ENCODE measurements at regions not wholly inside any gene's neighbourhood (a gene's known extent, or its start where the extent isn't known, plus 50 kb on each side); places are given as distances from the start of the nearest gene placed in this dataset.

- Histone ChIP-seq H3K27ac (ENCODE audit: low read depth, low read length, poor library complexity, severe bottlenecking) (no peak overlapping the region), H3K36me3 (ENCODE audit: insufficient read depth, low read length) (no peaks in the 10 kb centered on the region), H2AFZ (ENCODE audit: low read length) (no peak overlapping the region), H3K79me2 (ENCODE audit: insufficient read depth, low read depth, low read length) (no peaks in the 10 kb centered on the region), H3K9me2 (ENCODE audit: insufficient read depth, low read length) (no peaks in the 10 kb centered on the region), H3K4me3 (ENCODE audit: low read depth, low read length, poor library complexity, severe bottlenecking) (no peak overlapping the region), H4K20me1 (ENCODE audit: insufficient read depth, low read length) (no peaks in the 10 kb centered on the region), H3K9me3 (ENCODE audit: low read length) (no peaks in the 10 kb centered on the region), H3K4me2 (ENCODE audit: low read length) (no peak overlapping the region), H3K4me1 (ENCODE audit: insufficient read depth, low read length, poor library complexity, severe bottlenecking) (no peaks in the 10 kb centered on the region)
- DNase-seq (ENCODE audit: low spot score) = no peak
- TF ChIP-seq EZH2phosphoT487 (IDR thresholded peaks at IDR 0.05; ENCODE audit: borderline replicate concordance, low read depth, low read length) = no peak
- TF ChIP-seq CTCF (conservative IDR thresholded peaks at IDR 0.05; ENCODE audit: low read length) = no peak
- ChIA-PET POLR2A (interaction anchor here (0.6 kb wide), 1 partner anchor 83 kb away, joined by 3 read pairs; no protein-coding TSS in a partner anchor), CTCF (ENCODE audit: unreplicated experiment) (no interaction called here)
- intact Hi-C loops (cut with micrococcal nuclease; ENCODE audit: unreplicated experiment) = no loop called here
- BruUV-seq (replicated peaks) = no TSS peak
These were observed 88.1 kb upstream of the WDR44 start for GRCh38 chrX:118257781-118258180.

- Histone ChIP-seq H3K4me2 (ENCODE audit: low read length) (no peak overlapping the region), H2AFZ (ENCODE audit: low read length) (no peak overlapping the region), H3K9me3 (ENCODE audit: low read length) (no peaks in the 10 kb centered on the region), H3K9me2 (ENCODE audit: insufficient read depth, low read length) (no peaks in the 10 kb centered on the region), H3K79me2 (ENCODE audit: insufficient read depth, low read depth, low read length) (no peaks in the 10 kb centered on the region), H3K4me3 (ENCODE audit: low read depth, low read length, poor library complexity, severe bottlenecking) (no peak overlapping the region), H3K27ac (ENCODE audit: low read depth, low read length, poor library complexity, severe bottlenecking) (no peak overlapping the region), H3K36me3 (ENCODE audit: insufficient read depth, low read length) (no peaks in the 10 kb centered on the region), H3K4me1 (ENCODE audit: insufficient read depth, low read length, poor library complexity, severe bottlenecking) (no peaks in the 10 kb centered on the region), H4K20me1 (ENCODE audit: insufficient read depth, low read length) (no peaks in the 10 kb centered on the region)
- POLR2A ChIA-PET = no interaction called here
- intact Hi-C loops (cut with micrococcal nuclease; ENCODE audit: unreplicated experiment) = no loop called here
- TF ChIP-seq EZH2phosphoT487 (IDR thresholded peaks at IDR 0.05; ENCODE audit: borderline replicate concordance, low read depth, low read length) (no peak), CTCF (conservative IDR thresholded peaks at IDR 0.05; ENCODE audit: low read length) (no peak)
- DNase-seq (ENCODE audit: low spot score) = no peak
- BruUV-seq (replicated peaks) = no TSS peak
- CTCF ChIA-PET (ENCODE audit: unreplicated experiment) = no interaction called here
These were observed 86.7 kb upstream of the WDR44 start for GRCh38 chrX:118259213-118259612.

- no peaks in the 10 kb centered on the region for H3K4me1 ChIP-seq (ENCODE audit: insufficient read depth, low read length, poor library complexity, severe bottlenecking)
- H3K4me2 ChIP-seq (ENCODE audit: low read length) = no peak overlapping the region
- no peak for DNase-seq (ENCODE audit: low spot score)
- TF ChIP-seq EZH2phosphoT487 (IDR thresholded peaks at IDR 0.05; ENCODE audit: borderline replicate concordance, low read depth, low read length) (no peak), CTCF (conservative IDR thresholded peaks at IDR 0.05; ENCODE audit: low read length) (no peak)
- H3K9me2 ChIP-seq (ENCODE audit: insufficient read depth, low read length) = no peaks in the 10 kb centered on the region
- H2AFZ ChIP-seq (ENCODE audit: low read length) = no peak overlapping the region
- intact Hi-C loops (cut with micrococcal nuclease; ENCODE audit: unreplicated experiment) = no loop called here
- no peaks in the 10 kb centered on the region for H3K79me2 ChIP-seq (ENCODE audit: insufficient read depth, low read depth, low read length)
- no peaks in the 10 kb centered on the region for H4K20me1 ChIP-seq (ENCODE audit: insufficient read depth, low read length)
- ChIA-PET CTCF (ENCODE audit: unreplicated experiment) (no interaction called here), POLR2A (no interaction called here)
- H3K27ac ChIP-seq (ENCODE audit: low read depth, low read length, poor library complexity, severe bottlenecking) = no peak overlapping the region
- no peak overlapping the region for H3K4me3 ChIP-seq (ENCODE audit: low read depth, low read length, poor library complexity, severe bottlenecking)
- BruUV-seq (replicated peaks) = no TSS peak
- no peaks in the 10 kb centered on the region for H3K9me3 ChIP-seq (ENCODE audit: low read length)
- no peaks in the 10 kb centered on the region for H3K36me3 ChIP-seq (ENCODE audit: insufficient read depth, low read length)
These were observed 84.8 kb upstream of the WDR44 start for GRCh38 chrX:118261151-118261550.

Measured in OCI-LY7 (cell line).